ENCODE measurements at regions not wholly inside any gene's neighbourhood (a gene's known extent, or its start where the extent isn't known, plus 50 kb on each side); places are given as distances from the start of the nearest gene placed in this dataset.
A peak's percentile ranks its signal among the peaks of the same experiment; 100 is the strongest.

DNA sequence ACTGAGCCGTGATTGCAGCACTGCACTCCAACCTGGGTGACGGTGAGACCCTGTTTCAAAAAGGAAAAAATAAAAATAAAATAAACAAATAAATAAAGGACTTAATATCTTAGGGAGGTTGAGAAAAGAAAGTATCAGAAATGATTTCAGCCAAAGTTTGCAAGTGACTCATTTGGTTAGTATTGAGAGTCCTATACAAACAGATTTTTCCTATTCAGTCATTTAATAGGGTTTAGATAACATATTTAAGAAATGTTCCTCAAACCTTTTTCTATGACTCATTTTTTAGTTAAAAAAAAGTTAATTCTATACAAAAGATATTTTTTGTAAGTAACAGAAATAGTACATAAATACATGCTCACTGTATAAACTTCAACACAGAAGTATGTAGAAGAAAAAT lies 235.1 kb downstream of the GJA1 start:
- Histone ChIP-seq H3K36me3 (no peaks in the 10 kb centered on the region), H4K20me1 (ENCODE audit: low read depth) (no peaks in the 10 kb centered on the region), H2AFZ (replicated peaks) (no peak overlapping the region), H3K27me3 (no peaks in the 10 kb centered on the region), H3K9me3 (ENCODE audit: low read depth) (no peaks in the 10 kb centered on the region), H3K4me3 (no peak overlapping the region), H3K4me1 (no peaks in the 10 kb centered on the region), H3K4me2 (no peak overlapping the region), H3F3A (ENCODE audit: low read depth) (no peaks in the 10 kb centered on the region), H3K27ac (no peak overlapping the region), H3K9ac (no peak overlapping the region), H3K79me2 (ENCODE audit: low read depth) (no peaks in the 10 kb centered on the region)
- H3K36me3 Mint-ChIP-seq: no peaks in the 10 kb centered on the region
- H3K27ac Mint-ChIP-seq: no peak overlapping the region
- H3K27me3 Mint-ChIP-seq (ENCODE audit: insufficient read depth, low read depth): peaks cover 2% of the 10 kb centered on the region
- no peak overlapping the region for H3K4me3 Mint-ChIP-seq
- TF ChIP-seq, protein P1, sequence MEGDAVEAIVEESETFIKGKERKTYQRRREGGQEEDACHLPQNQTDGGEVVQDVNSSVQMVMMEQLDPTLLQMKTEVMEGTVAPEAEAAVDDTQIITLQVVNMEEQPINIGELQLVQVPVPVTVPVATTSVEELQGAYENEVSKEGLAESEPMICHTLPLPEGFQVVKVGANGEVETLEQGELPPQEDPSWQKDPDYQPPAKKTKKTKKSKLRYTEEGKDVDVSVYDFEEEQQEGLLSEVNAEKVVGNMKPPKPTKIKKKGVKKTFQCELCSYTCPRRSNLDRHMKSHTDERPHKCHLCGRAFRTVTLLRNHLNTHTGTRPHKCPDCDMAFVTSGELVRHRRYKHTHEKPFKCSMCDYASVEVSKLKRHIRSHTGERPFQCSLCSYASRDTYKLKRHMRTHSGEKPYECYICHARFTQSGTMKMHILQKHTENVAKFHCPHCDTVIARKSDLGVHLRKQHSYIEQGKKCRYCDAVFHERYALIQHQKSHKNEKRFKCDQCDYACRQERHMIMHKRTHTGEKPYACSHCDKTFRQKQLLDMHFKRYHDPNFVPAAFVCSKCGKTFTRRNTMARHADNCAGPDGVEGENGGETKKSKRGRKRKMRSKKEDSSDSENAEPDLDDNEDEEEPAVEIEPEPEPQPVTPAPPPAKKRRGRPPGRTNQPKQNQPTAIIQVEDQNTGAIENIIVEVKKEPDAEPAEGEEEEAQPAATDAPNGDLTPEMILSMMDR (IDR thresholded peaks at IDR 0.05): no peak
- no peak for TF ChIP-seq EZH2 (IDR thresholded peaks at IDR 0.05)
- TF ChIP-seq EZH2phosphoT487 (IDR thresholded peaks at IDR 0.05): no peak
- H3K9me3 Mint-ChIP-seq: no peaks in the 10 kb centered on the region
- peaks cover 10% of the 10 kb centered on the region for H3K4me1 Mint-ChIP-seq
- no peak for DNase-seq (ENCODE audit: low spot score)

DNA sequence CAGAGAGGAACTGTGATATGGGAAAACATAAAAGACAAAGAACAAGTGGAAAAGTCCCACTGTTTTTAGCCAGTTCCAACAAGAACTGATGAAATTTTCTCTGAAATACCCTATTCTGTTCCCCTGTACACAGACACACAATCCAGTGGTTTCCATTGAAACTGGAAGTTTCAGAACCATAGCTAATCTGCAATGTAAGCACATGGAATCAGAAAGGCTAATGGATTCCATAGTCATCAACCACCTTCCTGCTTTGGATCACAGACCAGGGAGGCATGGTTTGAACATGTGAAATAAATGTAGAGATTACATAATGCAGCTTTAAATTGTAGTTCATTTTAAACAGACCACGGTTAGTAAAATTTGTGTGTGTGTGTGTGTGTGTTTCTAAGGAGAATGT lies 242.1 kb downstream of the GJA1 start:
- H3K27ac ChIP-seq: no peak overlapping the region
- H3K9me3 ChIP-seq (ENCODE audit: low read depth): no peaks in the 10 kb centered on the region
- DNase-seq (ENCODE audit: low spot score): no peak
- peaks cover 11% of the 10 kb centered on the region for H3K4me1 ChIP-seq
- Mint-ChIP-seq H3K27me3 (ENCODE audit: insufficient read depth, low read depth) (no peaks in the 10 kb centered on the region), H3K4me3 (no peak overlapping the region), H3K27ac (no peak overlapping the region), H3K36me3 (no peaks in the 10 kb centered on the region), H3K4me1 (no peaks in the 10 kb centered on the region), H3K9me3 (peaks cover 7% of the 10 kb centered on the region)
- H3K79me2 ChIP-seq (ENCODE audit: low read depth): no peaks in the 10 kb centered on the region
- no peak overlapping the region for H3K9ac ChIP-seq
- H2AFZ ChIP-seq (replicated peaks): peak overlapping the region; percentile 55
- H3K27me3 ChIP-seq: no peaks in the 10 kb centered on the region
- no peak overlapping the region for H3K4me2 ChIP-seq
- TF ChIP-seq, protein P1 (IDR thresholded peaks at IDR 0.05): no peak
- no peak for TF ChIP-seq EZH2 (IDR thresholded peaks at IDR 0.05)
- no peak for TF ChIP-seq EZH2phosphoT487 (IDR thresholded peaks at IDR 0.05)
- H3F3A ChIP-seq (ENCODE audit: low read depth): no peaks in the 10 kb centered on the region
- H3K36me3 ChIP-seq: no peaks in the 10 kb centered on the region
- H4K20me1 ChIP-seq (ENCODE audit: low read depth): no peaks in the 10 kb centered on the region
- H3K4me3 ChIP-seq: no peak overlapping the region

DNA sequence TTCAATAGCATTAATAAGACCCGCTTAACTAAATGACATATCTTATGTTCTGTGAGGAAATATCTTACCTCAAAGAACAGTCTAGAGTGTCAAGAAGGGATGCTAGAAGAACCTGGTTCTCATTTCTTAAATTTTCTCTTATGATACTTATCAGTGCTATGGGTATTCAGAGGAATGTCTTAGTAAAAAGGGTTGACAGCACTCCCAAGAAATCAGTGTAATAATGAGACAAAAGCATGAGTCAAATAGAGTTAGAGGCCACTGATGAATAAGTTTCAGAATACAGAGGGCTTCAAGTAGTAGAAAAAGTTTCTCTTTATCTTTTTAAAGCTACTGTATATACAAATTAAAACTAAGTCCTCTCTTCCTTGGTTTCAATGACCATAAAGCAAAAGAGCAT lies 242.8 kb downstream of the GJA1 start:
- Histone ChIP-seq H3K27me3 (no peaks in the 10 kb centered on the region), H2AFZ (replicated peaks) (no peak overlapping the region), H3K36me3 (no peaks in the 10 kb centered on the region), H3K4me2 (no peak overlapping the region), H3K27ac (no peak overlapping the region), H3K9ac (no peak overlapping the region), H3K9me3 (ENCODE audit: low read depth) (no peaks in the 10 kb centered on the region), H3F3A (ENCODE audit: low read depth) (no peaks in the 10 kb centered on the region), H4K20me1 (ENCODE audit: low read depth) (no peaks in the 10 kb centered on the region), H3K79me2 (ENCODE audit: low read depth) (no peaks in the 10 kb centered on the region), H3K4me3 (no peak overlapping the region), H3K4me1 (peaks cover 11% of the 10 kb centered on the region)
- TF ChIP-seq, protein P1 (IDR thresholded peaks at IDR 0.05): no peak
- TF ChIP-seq EZH2 (IDR thresholded peaks at IDR 0.05) (no peak), EZH2phosphoT487 (IDR thresholded peaks at IDR 0.05) (no peak)
- no peaks in the 10 kb centered on the region for H3K4me1 Mint-ChIP-seq
- no peaks in the 10 kb centered on the region for H3K36me3 Mint-ChIP-seq
- H3K4me3 Mint-ChIP-seq: no peak overlapping the region
- H3K9me3 Mint-ChIP-seq: peaks cover 9% of the 10 kb centered on the region
- DNase-seq (ENCODE audit: low spot score): no peak
- H3K27ac Mint-ChIP-seq: no peak overlapping the region
- no peaks in the 10 kb centered on the region for H3K27me3 Mint-ChIP-seq (ENCODE audit: insufficient read depth, low read depth)

All from neural progenitor cell (in vitro differentiated cells).